H9 (cell line): ENCODE measurements at regions not wholly inside any gene's neighbourhood (a gene's known extent, or its start where the extent isn't known, plus 50 kb on each side); places are given as distances from the start of the nearest gene placed in this dataset.

Experiments used
- DNase-seq: peaks from one replicate; pipeline ENCODE4 v3.0.0-alpha.2; 2017
- H2AFZ ChIP-seq: one replicate; pipeline ENCODE4 v1.6.1; 2013; ENCODE audit warnings: mild to moderate bottlenecking, low read length, control low read depth, moderate library complexity
- H2AK5ac ChIP-seq: 2 replicates; pipeline ENCODE4 v1.6.1; 2013; ENCODE audit warnings: low read length, control low read depth, mixed read lengths; ENCODE audit not compliant: insufficient read length
- H2BK120ac ChIP-seq: one replicate; pipeline ENCODE4 v1.6.1; 2013; ENCODE audit warnings: low read depth, mild to moderate bottlenecking, low read length, control low read depth, inconsistent platforms; ENCODE audit not compliant: poor library complexity, severe bottlenecking
- H2BK12ac ChIP-seq: 2 replicates; pipeline ENCODE4 v1.6.1; 2013; ENCODE audit warnings: low read length, control low read depth, mixed read lengths, low read depth; ENCODE audit not compliant: insufficient read length
- H2BK15ac ChIP-seq: 2 replicates; pipeline ENCODE4 v1.6.1; 2013; ENCODE audit warnings: low read depth, low read length, control low read depth
- H2BK20ac ChIP-seq: one replicate; pipeline ENCODE4 v1.6.1; 2013; ENCODE audit warnings: low read depth, mild to moderate bottlenecking, low read length, control low read depth, inconsistent platforms; ENCODE audit not compliant: poor library complexity, severe bottlenecking
- H2BK5ac ChIP-seq: 2 replicates; pipeline ENCODE4 v1.6.1; 2013; ENCODE audit warnings: low read length, control low read depth, mixed read lengths; ENCODE audit not compliant: insufficient read length
- H3K14ac ChIP-seq: 2 replicates; pipeline ENCODE4 v1.6.1; 2013; ENCODE audit warnings: low read length, control low read depth; ENCODE audit not compliant: insufficient read depth
- H3K18ac ChIP-seq: 2 replicates; pipeline ENCODE4 v1.6.1; 2013; ENCODE audit warnings: low read depth, mild to moderate bottlenecking, mixed read lengths, low read length, control low read depth; ENCODE audit not compliant: insufficient read length
- H3K23ac ChIP-seq: 2 replicates; pipeline ENCODE4 v1.6.1; 2013; ENCODE audit warnings: low read length, control low read depth, mixed read lengths, low read depth; ENCODE audit not compliant: insufficient read length
- H3K23me2 ChIP-seq: 2 replicates; pipeline ENCODE4 v1.6.1; 2013; ENCODE audit warnings: low read depth, mild to moderate bottlenecking, mixed read lengths, low read length, control low read depth; ENCODE audit not compliant: insufficient read length, poor library complexity, severe bottlenecking
- H3K27ac ChIP-seq: 2 replicates; pipeline ENCODE4 v1.5.1; 2013; ENCODE audit warnings: low read length, control low read depth, mixed read lengths, low read depth; ENCODE audit not compliant: insufficient read length
- H3K27me3 ChIP-seq: 2 replicates; pipeline ENCODE4 v1.6.1; 2013; ENCODE audit warnings: low read length, control low read depth, inconsistent platforms; ENCODE audit not compliant: insufficient read depth
- H3K4ac ChIP-seq: 2 replicates; pipeline ENCODE4 v1.6.1; 2013; ENCODE audit warnings: low read depth, mild to moderate bottlenecking, control low read depth, inconsistent platforms, low read length, moderate library complexity
- H3K4me1 ChIP-seq: 2 replicates; pipeline ENCODE4 v1.6.1; 2013; ENCODE audit warnings: low read length, control low read depth, inconsistent platforms; ENCODE audit not compliant: insufficient read depth
- H3K4me2 ChIP-seq: 2 replicates; pipeline ENCODE4 v1.6.1; 2013; ENCODE audit warnings: low read length, control low read depth, mixed read lengths; ENCODE audit not compliant: insufficient read length, insufficient read depth
- H3K56ac ChIP-seq: 2 replicates; pipeline ENCODE4 v1.6.1; 2013; ENCODE audit warnings: low read depth, mild to moderate bottlenecking, mixed read lengths, low read length, control low read depth; ENCODE audit not compliant: insufficient read length
- H3K79me1 ChIP-seq: 2 replicates; pipeline ENCODE4 v1.6.1; 2013; ENCODE audit warnings: low read depth, mild to moderate bottlenecking, moderate library complexity, low read length, control low read depth, inconsistent platforms; ENCODE audit not compliant: insufficient read depth, poor library complexity, severe bottlenecking
- H3K79me2 ChIP-seq: 2 replicates; pipeline ENCODE4 v1.6.1; 2013; ENCODE audit warnings: low read length, control low read depth, inconsistent platforms; ENCODE audit not compliant: insufficient read depth
- H3K9ac ChIP-seq: 2 replicates; pipeline ENCODE4 v1.6.1; 2013; ENCODE audit warnings: low read length, control low read depth, mixed read lengths; ENCODE audit not compliant: insufficient read length; ENCODE audit errors: extremely low read depth
- H3K9me3 ChIP-seq: one replicate; pipeline ENCODE4 v1.6.1; 2013; ENCODE audit warnings: low read depth, low read length, inconsistent platforms; ENCODE audit not compliant: control insufficient read depth
- H3T11ph ChIP-seq: one replicate; pipeline ENCODE4 v1.6.1; 2013; ENCODE audit warnings: mild to moderate bottlenecking, low read length, control low read depth, inconsistent platforms
- H4K20me1 ChIP-seq: one replicate; pipeline ENCODE4 v1.6.1; 2013; ENCODE audit not compliant: control insufficient read depth, insufficient read length, insufficient read depth
- H4K5ac ChIP-seq: 2 replicates; pipeline ENCODE4 v1.6.1; 2013; ENCODE audit warnings: low read depth, mild to moderate bottlenecking, mixed read lengths, low read length, control low read depth; ENCODE audit not compliant: insufficient read length
- H4K8ac ChIP-seq: replicated peaks from 2 replicates; pipeline ENCODE4 v1.6.1; 2013; ENCODE audit warnings: low read length, control low read depth, mixed read lengths, low read depth; ENCODE audit not compliant: insufficient read length
- H4K91ac ChIP-seq: 2 replicates; pipeline ENCODE4 v1.6.1; 2013; ENCODE audit warnings: low read depth, mild to moderate bottlenecking, moderate library complexity, mixed read lengths, low read length, control low read depth; ENCODE audit not compliant: insufficient read length
- H3K27ac Mint-ChIP-seq, 3 experiments: 2 replicates in 2 of 3; 3 replicates in 1 of 3; pipeline ENCODE4 v1.8.0; 2020 to 2021; ENCODE audit warnings: mixed read lengths in 3 of 3, mild to moderate bottlenecking in 1 of 3, moderate library complexity in 1 of 3
- H3K27me3 Mint-ChIP-seq: 2 replicates; pipeline ENCODE4 v1.8.0; 2021; ENCODE audit warnings: low read depth, mild to moderate bottlenecking, moderate library complexity, mixed read lengths
- H3K36me3 Mint-ChIP-seq, 3 experiments: 2 replicates in 2 of 3; 3 replicates in 1 of 3; pipeline ENCODE4 v1.8.0; 2020 to 2021; ENCODE audit warnings: low read depth in 3 of 3, mixed read lengths in 3 of 3; ENCODE audit not compliant: insufficient read depth in 1 of 3
- H3K4me1 Mint-ChIP-seq, 2 experiments: 2 replicates each; pipeline ENCODE4 v1.8.0; 2020; ENCODE audit warnings: mixed read lengths in 2 of 2
- H3K4me3 Mint-ChIP-seq, 2 experiments: 2 replicates in 1 of 2; 3 replicates in 1 of 2; pipeline ENCODE4 v1.8.0; 2020 to 2021; ENCODE audit warnings: mild to moderate bottlenecking in 2 of 2, mixed read lengths in 2 of 2, moderate library complexity in 1 of 2
- H3K9me3 Mint-ChIP-seq, 2 experiments: 2 replicates in 1 of 2; 3 replicates in 1 of 2; pipeline ENCODE4 v1.8.0; 2020; ENCODE audit warnings: mild to moderate bottlenecking in 2 of 2, mixed read lengths in 2 of 2, moderate library complexity in 1 of 2
- CTCF ChIP-seq: fragments of 200-600 bp; sonication (generic); conservative IDR thresholded peaks from 3 replicates; pipeline ENCODE4 v1.8.0; 2021; ENCODE audit warnings: antibody characterized with exemption, mild to moderate bottlenecking
- WGBS: extraction: QIAGEN DNeasy Blood & Tissue Kit; methylation state at CpG from one replicate; pipeline ENCODE4 v1.1.7; 2013; ENCODE audit warnings: missing lambda C conversion rate, low lambda C conversion rate, mixed read lengths; ENCODE audit not compliant: insufficient read length; ENCODE audit errors: extremely low coverage; 5-methylcytosine and 5-hydroxymethylcytosine counted together

- WGBS = no CpG with 5 or more reads among the region's 2 CpGs
- Histone ChIP-seq H3K79me2 (no peaks in the 10 kb centered on the region), H3K9ac (no peak overlapping the region), H4K5ac (no peak overlapping the region), H2BK20ac (no peak overlapping the region), H3K4ac (no peak overlapping the region), H3K18ac (peak overlapping the region; percentile 79), H3K27ac (no peak overlapping the region), H3K23me2 (no peaks in the 10 kb centered on the region), H2BK15ac (no peak overlapping the region), H3K4me1 (no peaks in the 10 kb centered on the region), H2BK12ac (no peak overlapping the region), H4K8ac (no peak overlapping the region), H2AK5ac (no peak overlapping the region), H3K14ac (no peak overlapping the region), H2BK120ac (no peak overlapping the region), H3K23ac (peak overlapping the region; percentile 95), H3K56ac (no peak overlapping the region), H3K27me3 (no peaks in the 10 kb centered on the region), H3K79me1 (no peaks in the 10 kb centered on the region), H2BK5ac (peak overlapping the region; percentile 90), H3K9me3 (no peaks in the 10 kb centered on the region), H4K91ac (no peak overlapping the region), H3T11ph (no peak overlapping the region), H4K20me1 (no peaks in the 10 kb centered on the region), H2AFZ (no peak overlapping the region), H3K4me2 (no peak overlapping the region)
- Mint-ChIP-seq H3K27me3 (no peaks in the 10 kb centered on the region), H3K9me3 (no peaks in the 10 kb centered on the region; a peak in 1 of 5 replicates), H3K27ac (no peak overlapping the region; a peak in 1 of 7 replicates), H3K4me1 (peaks cover 12 to 13% of the 10 kb centered on the region in 2 experiments), H3K36me3 (no peaks in the 10 kb centered on the region), H3K4me3 (no peak overlapping the region)
- TF ChIP-seq CTCF = no peak
- DNase-seq = no peak
Measured at GRCh38 chr12:24546084-24546483, 402.8 kb downstream of the BCAT1 start.
